ENCODE measurements at regions not wholly inside any gene's neighbourhood (a gene's known extent, or its start where the extent isn't known, plus 50 kb on each side); places are given as distances from the start of the nearest gene placed in this dataset.
"Not testable (repeated sequence)": the region's sequence is repeated elsewhere in the genome, so short reads cannot be mapped to it uniquely, and the experiment has no call there.

- not testable (repeated sequence) for H3K36me3 Mint-ChIP-seq (ENCODE audit: insufficient read depth in 1 of 3, low read depth in 3 of 3); H3K27ac Mint-ChIP-seq; H3K4me1 Mint-ChIP-seq; H2BK20ac ChIP-seq (ENCODE audit: low read depth, low read length, poor library complexity, severe bottlenecking); H4K5ac ChIP-seq (ENCODE audit: insufficient read length, low read depth, low read length); DNase-seq; H2AK5ac ChIP-seq (ENCODE audit: insufficient read length, low read length); H3K79me2 ChIP-seq (ENCODE audit: insufficient read depth, low read length); H3K27me3 ChIP-seq (ENCODE audit: insufficient read depth, low read length); H3K56ac ChIP-seq (ENCODE audit: insufficient read length, low read depth, low read length); H3K4me2 ChIP-seq (ENCODE audit: insufficient read depth, insufficient read length, low read length); H4K8ac ChIP-seq (replicated peaks; ENCODE audit: insufficient read length, low read depth, low read length); H3K14ac ChIP-seq (ENCODE audit: insufficient read depth, low read length); H3K4me1 ChIP-seq (ENCODE audit: insufficient read depth, low read length); H4K91ac ChIP-seq (ENCODE audit: insufficient read length, low read depth, low read length); H3K18ac ChIP-seq (ENCODE audit: insufficient read length, low read depth, low read length); H3K23me2 ChIP-seq (ENCODE audit: insufficient read length, low read depth, low read length, poor library complexity, severe bottlenecking); H2AFZ ChIP-seq (ENCODE audit: low read length); H3K79me1 ChIP-seq (ENCODE audit: insufficient read depth, low read depth, low read length, poor library complexity, severe bottlenecking); H3K4me3 Mint-ChIP-seq; H2BK120ac ChIP-seq (ENCODE audit: low read depth, low read length, poor library complexity, severe bottlenecking); H2BK15ac ChIP-seq (ENCODE audit: low read depth, low read length); H3K4ac ChIP-seq (ENCODE audit: low read depth, low read length); H3K9me3 Mint-ChIP-seq; H3T11ph ChIP-seq (ENCODE audit: low read length); H3K23ac ChIP-seq (ENCODE audit: insufficient read length, low read depth, low read length); H2BK12ac ChIP-seq (ENCODE audit: insufficient read length, low read depth, low read length); H3K9me3 ChIP-seq (ENCODE audit: control insufficient read depth, low read depth, low read length); H2BK5ac ChIP-seq (ENCODE audit: insufficient read length, low read length); H4K20me1 ChIP-seq (ENCODE audit: control insufficient read depth, insufficient read depth, insufficient read length); H3K27ac ChIP-seq (ENCODE audit: insufficient read length, low read depth, low read length); H3K9ac ChIP-seq (ENCODE audit: extremely low read depth, insufficient read length, low read length)
- peaks cover 28% of the 10 kb centered on the region for H3K27me3 Mint-ChIP-seq (ENCODE audit: low read depth)
- WGBS (ENCODE audit: extremely low coverage, insufficient read length, low lambda C conversion rate): no CpG with 5 or more reads among the region's 4 CpGs
Measured at GRCh38 chr7:150004843-150005242, 131.1 kb downstream of the ATP6V0E2 start.

- H3K4me1 Mint-ChIP-seq; H3K18ac ChIP-seq (ENCODE audit: insufficient read length, low read depth, low read length); H2AFZ ChIP-seq (ENCODE audit: low read length); H3K23me2 ChIP-seq (ENCODE audit: insufficient read length, low read depth, low read length, poor library complexity, severe bottlenecking); H3K14ac ChIP-seq (ENCODE audit: insufficient read depth, low read length); H2BK120ac ChIP-seq (ENCODE audit: low read depth, low read length, poor library complexity, severe bottlenecking); H3K4me3 Mint-ChIP-seq; H3K9me3 Mint-ChIP-seq; H3K27ac Mint-ChIP-seq; H3K79me2 ChIP-seq (ENCODE audit: insufficient read depth, low read length); H2BK15ac ChIP-seq (ENCODE audit: low read depth, low read length); H3K27me3 ChIP-seq (ENCODE audit: insufficient read depth, low read length); H2AK5ac ChIP-seq (ENCODE audit: insufficient read length, low read length); H4K5ac ChIP-seq (ENCODE audit: insufficient read length, low read depth, low read length); H3K56ac ChIP-seq (ENCODE audit: insufficient read length, low read depth, low read length); H2BK20ac ChIP-seq (ENCODE audit: low read depth, low read length, poor library complexity, severe bottlenecking); H3K9me3 ChIP-seq (ENCODE audit: control insufficient read depth, low read depth, low read length); H3K36me3 Mint-ChIP-seq (ENCODE audit: insufficient read depth in 1 of 3, low read depth in 3 of 3); H3K79me1 ChIP-seq (ENCODE audit: insufficient read depth, low read depth, low read length, poor library complexity, severe bottlenecking); H4K20me1 ChIP-seq (ENCODE audit: control insufficient read depth, insufficient read depth, insufficient read length); H3K27ac ChIP-seq (ENCODE audit: insufficient read length, low read depth, low read length); H4K91ac ChIP-seq (ENCODE audit: insufficient read length, low read depth, low read length); H4K8ac ChIP-seq (replicated peaks; ENCODE audit: insufficient read length, low read depth, low read length); H3K4me2 ChIP-seq (ENCODE audit: insufficient read depth, insufficient read length, low read length); H3T11ph ChIP-seq (ENCODE audit: low read length); H3K9ac ChIP-seq (ENCODE audit: extremely low read depth, insufficient read length, low read length); H3K23ac ChIP-seq (ENCODE audit: insufficient read length, low read depth, low read length); DNase-seq; H2BK5ac ChIP-seq (ENCODE audit: insufficient read length, low read length); H3K4ac ChIP-seq (ENCODE audit: low read depth, low read length); H3K4me1 ChIP-seq (ENCODE audit: insufficient read depth, low read length); H2BK12ac ChIP-seq (ENCODE audit: insufficient read length, low read depth, low read length): not testable (repeated sequence)
- WGBS (ENCODE audit: extremely low coverage, insufficient read length, low lambda C conversion rate): no CpG with 5 or more reads among the region's 9 CpGs
- peaks cover 35% of the 10 kb centered on the region for H3K27me3 Mint-ChIP-seq (ENCODE audit: low read depth)
Measured at GRCh38 chr7:150009620-150010303, 136.0 kb downstream of the ATP6V0E2 start.
